Bronchial epithelial cell (primary cell): ENCODE measurements at regions not wholly inside any gene's neighbourhood (a gene's known extent, or its start where the extent isn't known, plus 50 kb on each side); places are given as distances from the start of the nearest gene placed in this dataset.

ENCODE experiments used
- DNase-seq: peaks from one replicate; pipeline ENCODE4 v3.0.0-alpha.2; 2010; ENCODE audit warnings: low read depth
- FAIRE-seq: peaks from 2 replicates; lab custom pipeline; 2011; peaks lifted over from hg19 to GRCh38; lab: Jason Lieb, UNC
- H3K27me3 ChIP-seq: 2 replicates; pipeline ENCODE4 v1.5.1; 2011; ENCODE audit warnings: low read length; ENCODE audit not compliant: control insufficient read depth, insufficient read depth
- H3K36me3 ChIP-seq: 2 replicates; pipeline ENCODE4 v1.5.1; 2011; ENCODE audit warnings: low read length; ENCODE audit not compliant: control insufficient read depth, insufficient read depth
- H3K4me3 ChIP-seq: 2 replicates; pipeline ENCODE4 v1.5.1; 2011; ENCODE audit warnings: mild to moderate bottlenecking, low read depth, low read length, control low read depth
- CTCF ChIP-seq: IDR thresholded peaks from 2 replicates; pipeline ENCODE4 v1.5.1; 2011; ENCODE audit warnings: mild to moderate bottlenecking, moderate library complexity, low read length, control low read depth, inconsistent platforms; ENCODE audit not compliant: insufficient read depth, severe bottlenecking

DNA sequence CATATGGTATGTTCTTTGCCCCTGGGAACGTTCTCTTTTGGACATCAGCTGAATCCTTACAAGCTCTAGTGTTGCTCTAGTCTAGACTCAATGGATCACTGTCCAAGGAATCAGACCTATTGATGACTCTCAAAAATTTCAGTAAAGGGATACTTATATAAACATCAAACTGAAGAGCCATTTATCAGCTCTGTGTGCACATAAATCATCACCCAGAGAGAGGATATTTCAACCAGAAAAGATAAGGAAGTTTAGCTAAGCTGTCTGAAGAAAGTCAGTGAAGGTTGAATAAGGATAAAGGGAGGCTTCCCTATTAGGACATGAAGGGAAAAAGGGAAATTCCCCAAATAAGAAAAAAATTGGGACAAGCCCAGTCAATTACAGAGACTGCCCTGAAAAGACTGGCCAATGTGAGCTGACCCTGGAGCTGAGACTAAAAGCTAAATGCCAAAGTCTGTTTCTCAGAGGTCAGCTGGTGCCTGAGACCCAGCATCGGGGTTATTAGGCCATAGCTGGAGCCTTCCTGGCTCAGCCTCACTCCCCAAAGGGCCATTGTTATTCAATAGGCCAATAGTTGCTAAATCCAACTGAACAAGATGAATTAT is 424.1 kb upstream of the THBS1 start:
- Histone ChIP-seq H3K4me3 (no peak overlapping the region), H3K27me3 (no peaks in the 10 kb centered on the region), H3K36me3 (no peaks in the 10 kb centered on the region)
- FAIRE-seq (no peak), DNase-seq (no peak)
- TF ChIP-seq CTCF, result no peak

DNA sequence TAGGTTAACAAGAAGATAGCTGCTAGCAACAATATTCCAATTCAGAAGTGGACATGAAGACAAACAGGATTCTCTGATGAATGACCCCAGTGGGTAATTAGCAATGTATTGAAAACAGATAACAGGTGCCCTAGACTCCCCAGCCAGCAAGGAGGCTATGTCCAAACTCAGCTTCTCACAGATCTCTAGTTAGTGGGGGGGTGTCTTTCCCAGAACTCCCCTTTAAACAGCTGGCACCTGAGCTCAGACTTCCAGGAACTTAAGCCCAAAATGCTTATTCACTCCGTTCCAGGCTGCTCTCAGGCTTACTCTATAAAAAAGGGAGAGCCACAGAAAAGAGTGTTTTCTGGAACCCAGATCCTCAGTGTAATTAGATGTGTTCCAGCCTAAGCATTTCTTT is 423.0 kb upstream of the THBS1 start:
- DNase-seq (no peak), FAIRE-seq (no peak)
- no peaks in the 10 kb centered on the region for H3K27me3 ChIP-seq
- H3K4me3 ChIP-seq, result no peak overlapping the region
- TF ChIP-seq CTCF, result no peak
- H3K36me3 ChIP-seq, result no peaks in the 10 kb centered on the region

DNA sequence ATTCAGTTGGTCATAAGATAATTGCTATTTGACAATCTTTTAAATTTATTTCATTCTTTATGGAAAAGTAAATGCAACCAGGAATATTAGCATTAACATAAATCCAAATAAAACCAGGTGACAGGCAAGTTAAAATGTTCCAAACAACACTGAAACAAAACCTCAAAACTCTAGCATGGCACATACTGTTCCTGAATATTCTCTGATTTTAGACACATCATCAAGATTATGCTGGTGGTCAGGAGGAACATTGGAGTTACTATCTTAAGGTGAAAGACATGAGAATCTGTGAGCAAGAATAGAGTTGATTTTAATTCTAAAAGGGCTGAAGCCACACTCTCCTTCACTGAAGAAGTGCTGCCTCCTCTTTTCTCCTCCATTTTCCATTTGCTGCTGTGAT is 421.0 kb upstream of the THBS1 start:
- no peak overlapping the region for H3K4me3 ChIP-seq
- TF ChIP-seq CTCF, result no peak
- no peaks in the 10 kb centered on the region for H3K36me3 ChIP-seq
- H3K27me3 ChIP-seq, result no peaks in the 10 kb centered on the region
- DNase-seq, result no peak
- FAIRE-seq, result no peak

DNA sequence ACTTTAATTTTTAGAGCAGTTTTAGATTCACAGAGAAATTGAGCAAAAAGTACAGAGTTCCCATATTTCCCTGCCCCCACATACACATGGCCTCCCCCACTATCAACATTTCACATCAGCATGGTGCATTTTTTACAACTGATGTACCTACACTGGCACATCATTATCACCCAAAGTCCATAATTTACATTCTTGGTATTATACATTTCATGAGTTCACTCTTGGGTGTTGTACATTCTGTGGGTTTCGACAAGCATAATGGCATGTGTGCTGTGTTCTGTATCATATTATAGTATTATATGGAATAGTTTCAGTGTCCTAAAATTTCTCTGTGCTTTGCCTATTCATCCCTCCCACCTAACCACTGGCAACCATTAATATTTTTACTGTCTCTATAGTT is 419.8 kb upstream of the THBS1 start:
- FAIRE-seq, result no peak
- no peaks in the 10 kb centered on the region for H3K36me3 ChIP-seq
- no peak for DNase-seq
- no peaks in the 10 kb centered on the region for H3K27me3 ChIP-seq
- no peak overlapping the region for H3K4me3 ChIP-seq
- TF ChIP-seq CTCF, result no peak

- Histone ChIP-seq H3K36me3 (no peaks in the 10 kb centered on the region), H3K27me3 (no peaks in the 10 kb centered on the region), H3K4me3 (no peak overlapping the region)
- FAIRE-seq (no peak), DNase-seq (no peak)
- no peak for TF ChIP-seq CTCF
Observed at GRCh38 chr15:39165020-39165706, 415.7 kb upstream of the THBS1 start.
